GM12872 (cell line): ENCODE measurements at regions not wholly inside any gene's neighbourhood (a gene's known extent, or its start where the extent isn't known, plus 50 kb on each side); places are given as distances from the start of the nearest gene placed in this dataset.

Experiments used
- TF ChIP-seq, protein P1 (sequence below): IDR thresholded peaks from 3 replicates; pipeline ENCODE4 v1.5.1; 2011; ENCODE audit warnings: low read depth, mild to moderate bottlenecking, low read length, moderate library complexity; ENCODE audit not compliant: insufficient read depth

DNA sequence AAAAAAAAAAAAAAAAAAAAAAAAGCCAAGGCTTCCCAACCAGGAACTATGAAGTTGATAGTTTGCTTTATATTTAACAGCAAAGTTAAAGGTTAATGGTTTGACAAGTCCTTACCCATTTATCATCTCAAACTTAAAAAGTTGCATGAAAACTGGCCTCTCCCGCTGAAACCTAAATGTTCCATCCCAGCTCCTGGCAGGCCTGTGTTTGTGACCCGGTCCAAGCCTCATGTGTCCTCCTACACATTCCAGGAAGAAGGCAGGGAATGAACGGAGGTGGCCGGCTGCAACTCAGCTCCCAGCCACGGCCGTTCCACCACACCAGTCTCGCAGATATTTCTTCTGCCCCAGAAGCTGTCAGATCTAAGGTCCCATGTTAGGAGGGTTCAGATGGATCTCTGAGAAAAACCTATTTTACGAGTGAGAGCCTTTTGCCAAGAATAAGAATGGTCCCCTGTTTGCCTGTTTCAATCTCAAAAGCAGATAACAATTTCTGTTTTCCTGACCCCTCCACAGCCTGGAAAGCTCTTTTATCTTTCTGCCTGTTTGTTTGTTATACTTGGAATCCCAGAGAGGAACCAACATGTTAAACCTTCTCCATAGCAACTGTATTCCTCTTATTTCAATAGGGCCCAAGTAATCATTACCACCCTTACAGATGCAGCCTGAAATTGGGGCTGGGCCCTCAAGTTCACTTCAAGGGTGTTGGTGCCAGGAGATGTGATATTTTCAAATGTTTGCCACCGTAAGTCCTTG is 56.5 kb downstream of the KCTD12 start:
- TF ChIP-seq, protein P1, sequence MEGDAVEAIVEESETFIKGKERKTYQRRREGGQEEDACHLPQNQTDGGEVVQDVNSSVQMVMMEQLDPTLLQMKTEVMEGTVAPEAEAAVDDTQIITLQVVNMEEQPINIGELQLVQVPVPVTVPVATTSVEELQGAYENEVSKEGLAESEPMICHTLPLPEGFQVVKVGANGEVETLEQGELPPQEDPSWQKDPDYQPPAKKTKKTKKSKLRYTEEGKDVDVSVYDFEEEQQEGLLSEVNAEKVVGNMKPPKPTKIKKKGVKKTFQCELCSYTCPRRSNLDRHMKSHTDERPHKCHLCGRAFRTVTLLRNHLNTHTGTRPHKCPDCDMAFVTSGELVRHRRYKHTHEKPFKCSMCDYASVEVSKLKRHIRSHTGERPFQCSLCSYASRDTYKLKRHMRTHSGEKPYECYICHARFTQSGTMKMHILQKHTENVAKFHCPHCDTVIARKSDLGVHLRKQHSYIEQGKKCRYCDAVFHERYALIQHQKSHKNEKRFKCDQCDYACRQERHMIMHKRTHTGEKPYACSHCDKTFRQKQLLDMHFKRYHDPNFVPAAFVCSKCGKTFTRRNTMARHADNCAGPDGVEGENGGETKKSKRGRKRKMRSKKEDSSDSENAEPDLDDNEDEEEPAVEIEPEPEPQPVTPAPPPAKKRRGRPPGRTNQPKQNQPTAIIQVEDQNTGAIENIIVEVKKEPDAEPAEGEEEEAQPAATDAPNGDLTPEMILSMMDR, result no peak

DNA sequence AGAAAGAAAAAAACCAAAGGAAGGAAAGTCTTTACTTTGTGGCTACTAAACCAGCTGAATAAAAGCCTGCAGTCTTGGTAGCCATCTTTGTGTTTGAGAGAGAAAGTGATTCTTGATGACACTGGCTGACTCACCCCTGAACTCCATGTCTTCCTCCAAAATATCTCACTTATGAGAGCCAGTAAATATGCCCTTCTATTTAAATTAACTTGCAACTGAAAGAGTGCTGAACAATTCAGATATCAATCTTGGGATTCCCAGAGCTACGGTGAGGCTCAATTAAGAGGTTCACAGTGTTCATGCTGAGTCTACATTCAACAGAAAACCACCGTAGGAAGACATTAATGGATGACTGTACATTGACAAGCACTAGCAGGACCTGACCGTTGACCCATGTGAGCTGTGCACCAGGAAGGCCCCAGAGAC is 57.9 kb downstream of the KCTD12 start:
- TF ChIP-seq, protein P1, result no peak

DNA sequence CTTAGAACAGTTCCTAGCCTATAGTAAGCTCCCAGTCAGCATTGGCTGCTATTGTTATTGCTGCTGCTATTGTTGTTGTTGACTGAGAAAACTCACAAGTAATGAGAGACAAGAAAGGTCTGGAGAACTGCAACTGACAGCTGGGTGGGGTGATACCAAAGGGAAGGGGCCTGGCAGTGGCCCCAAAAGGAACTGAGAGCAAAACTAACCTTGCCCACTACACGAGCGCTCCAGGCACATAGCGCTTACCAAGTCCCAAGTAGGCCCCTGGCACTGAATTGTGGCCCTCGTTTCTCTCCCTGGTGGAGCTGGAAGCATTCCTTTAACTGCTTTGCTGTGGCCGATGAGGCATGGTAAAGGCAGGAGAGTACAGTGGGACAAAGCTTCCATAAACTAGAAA is 59.7 kb downstream of the KCTD12 start:
- TF ChIP-seq, protein P1, result no peak

DNA sequence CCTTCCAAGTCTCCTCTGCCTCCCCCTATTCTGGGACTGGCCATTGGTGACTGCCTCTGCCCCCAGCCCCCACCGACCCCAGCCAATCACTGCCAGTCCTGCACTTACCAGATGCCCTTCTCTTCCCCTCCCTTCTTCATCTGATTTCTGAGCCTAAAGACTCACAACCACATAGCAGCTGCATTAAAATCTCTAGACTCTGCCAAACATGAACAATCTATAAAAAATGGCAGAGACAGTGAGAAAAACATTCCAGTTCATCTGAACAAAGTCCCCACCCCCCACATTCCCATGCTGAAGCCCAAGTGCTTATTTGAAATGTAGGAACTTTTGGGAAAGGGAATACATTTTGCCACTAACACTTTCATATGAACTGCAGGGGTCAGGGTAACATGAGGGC is 60.8 kb downstream of the KCTD12 start:
- TF ChIP-seq, protein P1, result no peak

DNA sequence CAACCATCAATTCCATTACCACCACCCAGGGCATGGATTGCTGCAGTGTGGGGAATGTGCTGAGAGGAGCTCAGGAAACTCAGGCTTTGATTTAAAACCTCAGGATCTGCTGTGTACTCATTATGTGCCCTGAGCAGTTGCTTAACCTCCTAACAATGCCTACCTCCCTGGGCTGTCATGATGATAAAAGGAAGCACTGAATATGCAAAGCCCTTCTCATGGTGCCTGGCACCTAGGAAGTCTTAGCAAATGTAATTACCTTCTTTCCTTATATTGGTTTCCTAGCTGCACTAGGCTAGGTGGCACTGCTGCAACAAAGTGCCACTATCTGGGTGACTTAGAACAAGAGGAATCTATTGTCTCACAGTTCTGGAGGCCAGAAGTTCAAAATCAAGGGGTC is 62.2 kb downstream of the KCTD12 start:
- TF ChIP-seq, protein P1, result no peak

DNA sequence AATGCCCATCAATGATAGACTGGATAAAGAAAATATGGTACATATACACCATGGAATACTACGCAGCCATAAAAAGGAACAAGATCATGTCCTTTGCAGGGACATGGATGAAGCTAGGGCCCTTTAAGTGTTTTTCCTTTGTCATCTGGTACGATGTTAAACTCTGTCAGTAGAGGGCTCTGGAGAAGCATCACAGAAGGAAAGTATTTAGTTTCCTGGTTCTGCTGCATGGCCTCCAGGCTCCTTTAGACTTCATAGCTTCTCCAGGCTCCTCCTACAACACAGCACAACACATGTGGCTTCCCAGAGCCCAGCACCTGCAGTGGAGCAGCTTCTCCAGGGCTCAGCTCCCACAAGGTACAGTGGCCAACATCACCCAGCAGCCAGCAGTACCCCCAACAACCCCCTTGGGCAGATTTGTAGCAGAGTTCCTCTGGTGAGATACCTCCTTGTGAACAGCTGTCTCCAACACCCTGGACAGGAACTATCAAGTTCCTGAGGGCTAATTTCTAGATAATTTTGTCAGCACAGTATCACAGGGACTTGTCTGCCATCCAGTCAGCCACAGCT is 63.4 kb downstream of the KCTD12 start:
- TF ChIP-seq, protein P1, result peak; percentile 21; the same call in 1 of the 3 replicates

DNA sequence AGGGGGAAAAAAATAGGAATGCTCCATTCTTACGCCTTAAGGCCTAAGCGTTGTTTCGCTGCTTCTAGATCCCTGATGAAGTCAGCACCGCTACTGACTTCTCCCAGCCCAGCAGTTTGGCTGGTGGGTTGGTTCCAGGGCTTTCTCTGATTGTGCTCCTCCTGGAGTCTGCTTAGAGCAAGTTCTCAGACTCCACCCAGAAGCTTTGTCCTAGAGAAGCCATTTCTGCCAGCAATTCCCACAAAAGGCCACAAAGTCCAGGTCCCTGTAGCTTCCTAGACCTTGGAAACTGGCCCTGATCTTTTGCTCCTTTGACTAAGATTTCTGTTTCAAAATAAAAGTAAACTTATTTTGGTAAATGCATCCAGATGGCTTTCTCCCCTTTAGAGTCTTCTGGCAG is 65.4 kb downstream of the KCTD12 start:
- TF ChIP-seq, protein P1, result no peak
